HG03108 (cell line): ENCODE measurements at regions not wholly inside any gene's neighbourhood (a gene's known extent, or its start where the extent isn't known, plus 50 kb on each side); places are given as distances from the start of the nearest gene placed in this dataset.

Experiments used
- ATAC-seq: cut with Tn5 transposase; IDR thresholded peaks from one replicate; pipeline ENCODE4 v1.9.1; 2021; ENCODE audit warnings: moderate library complexity; ENCODE audit not compliant: unreplicated experiment

- no peak for ATAC-seq
Observed at GRCh38 chr3:36248374-36248773, 131.9 kb upstream of the STAC start.

GRCh38 chr3:36250191-36250590 lies 130.1 kb upstream of the STAC start:
- no peak for ATAC-seq

- no peak for ATAC-seq
Observed at GRCh38 chr3:36257158-36257852, 123.0 kb upstream of the STAC start.

DNA sequence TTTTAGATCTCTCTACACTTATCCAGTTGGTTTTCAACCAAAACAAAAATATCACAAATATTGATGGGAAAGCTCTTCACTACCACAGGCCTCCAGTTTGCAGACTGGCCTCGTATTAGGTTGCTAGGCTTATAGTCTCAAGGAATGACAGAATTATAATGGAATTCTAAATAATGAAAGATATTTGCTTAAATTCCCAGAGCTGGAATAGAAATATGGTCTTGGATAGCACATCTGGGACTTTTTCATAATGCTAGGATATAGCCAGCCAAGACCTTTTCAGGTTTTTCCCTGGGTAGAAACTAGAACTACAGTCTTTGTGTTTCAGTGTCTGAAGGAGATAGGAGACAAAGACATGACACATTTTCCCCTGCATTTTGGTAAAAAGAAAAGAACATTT lies 121.9 kb upstream of the STAC start:
- ATAC-seq, result no peak

GRCh38 chr3:36259580-36259979 lies 120.7 kb upstream of the STAC start:
- no peak for ATAC-seq

- no peak for ATAC-seq
Observed at GRCh38 chr3:36269274-36269673, 111.0 kb upstream of the STAC start.

- ATAC-seq, result no peak
Observed at GRCh38 chr3:36282766-36283165, 97.5 kb upstream of the STAC start.

- no peak for ATAC-seq
Observed at GRCh38 chr3:36295296-36295695, 85.0 kb upstream of the STAC start.

DNA sequence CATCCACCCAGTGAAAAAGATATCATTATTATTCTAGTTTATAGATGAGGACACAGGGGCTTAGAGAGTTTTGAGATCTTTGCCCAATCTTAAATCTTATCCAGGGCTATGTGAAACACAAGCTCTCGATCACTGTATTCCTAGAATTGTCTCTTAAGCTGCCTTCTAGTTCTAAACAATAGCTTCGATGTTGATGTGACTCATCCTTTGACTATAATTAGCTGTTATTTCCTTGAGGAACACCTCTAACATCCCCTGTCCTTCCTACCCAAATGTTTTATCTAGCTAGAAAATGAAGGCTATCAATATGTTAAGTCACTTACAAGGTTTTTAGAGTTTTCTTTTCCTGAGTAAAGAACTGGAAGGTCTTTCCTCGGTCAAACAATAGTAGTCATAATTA lies 83.1 kb upstream of the STAC start:
- no peak for ATAC-seq

- no peak for ATAC-seq
Observed at GRCh38 chr3:36298188-36298587, 82.1 kb upstream of the STAC start.

GRCh38 chr3:36302158-36302509 lies 78.2 kb upstream of the STAC start:
- no peak for ATAC-seq

DNA sequence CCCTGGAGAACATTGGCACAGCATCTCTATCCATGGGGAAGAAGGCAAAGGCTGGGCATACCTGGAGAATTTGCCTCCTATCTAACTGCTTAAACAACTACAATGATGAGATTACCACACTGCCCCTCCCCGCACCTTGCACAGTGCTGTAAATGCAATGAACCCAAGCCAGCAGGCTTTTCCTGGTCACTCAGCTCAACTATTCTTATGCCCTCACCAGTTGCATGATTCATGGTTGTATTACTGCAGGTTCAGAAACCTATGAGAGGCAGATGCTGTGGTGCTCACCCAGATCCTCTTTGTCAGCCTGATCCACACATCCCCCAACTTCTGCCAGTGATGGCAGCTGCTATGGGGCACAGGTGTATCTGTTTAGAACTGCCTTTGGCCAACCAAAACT lies 77.7 kb upstream of the STAC start:
- no peak for ATAC-seq

GRCh38 chr3:36303286-36303685 lies 77.0 kb upstream of the STAC start:
- no peak for ATAC-seq

GRCh38 chr3:36305929-36306520 lies 74.3 kb upstream of the STAC start:
- no peak for ATAC-seq

- no peak for ATAC-seq
Observed at GRCh38 chr3:36309092-36309491, 71.2 kb upstream of the STAC start.

- ATAC-seq, result no peak
Observed at GRCh38 chr3:36312351-36312750, 68.0 kb upstream of the STAC start.

DNA sequence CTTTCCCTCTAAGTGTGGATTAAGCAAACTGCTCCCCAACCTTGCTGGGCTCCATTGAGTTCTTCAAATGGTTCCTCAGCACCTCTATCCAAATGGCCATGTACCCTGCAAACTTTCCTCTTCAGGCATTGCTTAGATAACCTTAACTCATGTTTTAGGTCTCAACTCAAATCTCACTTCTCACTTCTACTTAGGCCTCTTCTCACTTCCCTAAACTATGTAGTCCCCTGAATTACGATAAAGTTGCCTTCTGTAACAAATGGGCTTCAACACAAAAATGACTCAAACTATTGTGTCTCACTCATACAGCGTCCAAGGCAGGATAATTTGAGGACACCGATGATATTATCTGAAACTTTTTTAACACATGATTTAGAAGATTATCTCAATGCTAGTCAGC lies 62.4 kb upstream of the STAC start:
- ATAC-seq, result peak; percentile 45

DNA sequence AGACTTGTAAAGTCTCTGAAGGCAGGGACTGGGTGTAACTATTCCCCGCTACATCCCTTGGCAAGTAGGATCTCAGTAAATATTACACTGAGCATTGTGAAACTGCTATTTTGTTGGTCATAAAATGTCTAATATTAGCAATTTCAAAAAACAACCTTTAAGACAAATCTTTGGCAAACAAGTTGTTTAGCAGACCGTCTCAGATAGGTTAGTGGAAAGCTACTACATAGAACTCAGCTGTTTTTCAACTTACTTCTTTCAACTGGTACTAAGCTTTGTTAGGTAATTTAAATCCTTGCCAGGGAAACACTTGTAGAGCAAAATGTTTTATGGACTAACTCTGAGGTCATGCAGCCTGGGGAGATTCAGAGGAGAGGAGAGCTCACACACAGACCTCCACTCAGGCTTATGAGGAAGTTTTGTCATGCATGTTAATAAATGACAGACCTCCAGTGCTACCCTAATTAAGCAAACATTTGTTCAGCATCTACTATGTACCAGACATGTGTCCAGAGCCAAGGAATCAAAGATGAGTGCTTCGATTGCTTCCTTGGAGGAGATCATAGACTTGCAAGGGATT lies 61.6 kb upstream of the STAC start:
- no peak for ATAC-seq

- ATAC-seq, result no peak
Observed at GRCh38 chr3:36319680-36320079, 60.6 kb upstream of the STAC start.
